Stomach (tissue), 8 donors: ENCODE measurements at regions not wholly inside any gene's neighbourhood (a gene's known extent, or its start where the extent isn't known, plus 50 kb on each side); places are given as distances from the start of the nearest gene placed in this dataset.

Experiments used
- DNase-seq, 2 donors: peaks; one replicate each; pipeline versions ENCODE4 v3.0.0 to v3.0.0-alpha.2; 2013 to 2019
- H3K27ac ChIP-seq, 5 donors: fragments of 200-600 bp in 4 of 5; sonication (generic) in 4 of 5; one replicate each; pipeline ENCODE4 v1.5.1; 2013 to 2019; ENCODE audit warnings: mild to moderate bottlenecking in 1 of 5, moderate library complexity in 1 of 5
- H3K27me3 ChIP-seq, 3 donors: fragments of 200-600 bp; sonication (generic); one replicate each; pipeline ENCODE4 v1.5.1; 2017 to 2019; ENCODE audit warnings: mixed run types in 1 of 3
- H3K36me3 ChIP-seq, 4 donors: fragments of 200-600 bp; sonication (generic); 1 replicate in 3 of 4; 2 replicates in 1 of 4; pipeline ENCODE4 v1.5.1; 2016 to 2019
- H3K4me1 ChIP-seq, 4 donors: fragments of 200-600 bp; sonication (generic); one replicate each; pipeline ENCODE4 v1.5.1; 2016 to 2019
- H3K4me3 ChIP-seq, 4 donors: fragments of 200-600 bp; sonication (generic) in 3 of 4; one replicate each; pipeline ENCODE4 v1.5.1; 2016 to 2019; ENCODE audit warnings: mild to moderate bottlenecking in 1 of 4
- H3K9me3 ChIP-seq, 4 donors: fragments of 200-600 bp; sonication (generic); one replicate each; pipeline ENCODE4 v1.5.1; 2016 to 2019
- CTCF ChIP-seq, 7 experiments: fragments of 450-650 bp in 4 of 7; fragments of 200-600 bp in 3 of 7; sonication (generic) in 3 of 7; IDR thresholded peaks; one replicate each; pipeline ENCODE4 v1.5.1; 2016 to 2019; ENCODE audit warnings: antibody characterized with exemption in 7 of 7, control low read depth in 2 of 7, mild to moderate bottlenecking in 1 of 7
- EP300 ChIP-seq: sonication (generic); formaldehyde crosslinking; IDR thresholded peaks from one replicate; pipeline ENCODE4 v1.6.1; 2017; ENCODE audit warnings: antibody characterized with exemption
- POLR2A ChIP-seq, 4 donors: fragments of 450-650 bp; IDR thresholded peaks; one replicate each; pipeline ENCODE4 v1.6.1; 2016; ENCODE audit warnings: antibody characterized with exemption in 4 of 4, control low read depth in 2 of 4, mild to moderate bottlenecking in 1 of 4, moderate library complexity in 1 of 4
- POLR2AphosphoS5 ChIP-seq, 3 donors: sonication (generic); formaldehyde crosslinking; IDR thresholded peaks; one replicate each; pipeline ENCODE4 v1.6.1; 2016; ENCODE audit warnings: antibody characterized with exemption in 3 of 3
- WGBS, 5 donors: extraction: QIAGEN DNeasy Blood & Tissue Kit in 3 of 5; methylation state at CpG; one replicate each; pipeline versions ENCODE4 v1.1.5 to v1.1.7; 2013 to 2018; 5-methylcytosine and 5-hydroxymethylcytosine counted together
- intact Hi-C: fragments of 100-400 bp; cut with DNase I; formaldehyde crosslinking; loops from one replicate; pipeline ENCODE4 v1.15.1; 2023; ENCODE audit warnings: low total_unique reads
- donor health status: healthy with polysubstance abuse.
- donor health status: Bipolar disorder and iron deficiency.
- donor health status: healthy.

GRCh38 chr5:172579403-172579990, 61.6 kb upstream of the NEURL1B start:
- WGBS, 5 donors = 80 to 91% (median 84%) methylated on average over 5 of the region's 5 CpGs
- intact Hi-C loops = no loop called here
- Histone ChIP-seq H3K4me3 (no peak overlapping the region), H3K36me3 (no peaks in the 10 kb centered on the region), H3K27me3 (no peaks in the 10 kb centered on the region), H3K9me3 (no peaks in the 10 kb centered on the region), H3K4me1 (peaks cover 0 to 20% (median 3%) of the 10 kb centered on the region in 4 donors), H3K27ac (no peak overlapping the region)
- DNase-seq = no peak
- no peak for TF ChIP-seq CTCF (IDR thresholded peaks at IDR 0.05)
- no peak for TF ChIP-seq POLR2AphosphoS5 (IDR thresholded peaks at IDR 0.05)
- no peak for TF ChIP-seq POLR2A (IDR thresholded peaks at IDR 0.05)
- TF ChIP-seq EP300 = no peak

GRCh38 chr5:172577267-172577909, 63.7 kb upstream of the NEURL1B start:
- H3K4me1 ChIP-seq = peaks cover 0 to 9% (median 0%) of the 10 kb centered on the region in 4 donors
- intact Hi-C loops = no loop called here

GRCh38 chr5:172575816-172576545, 65.1 kb upstream of the NEURL1B start:
- H3K4me3 ChIP-seq = no peak overlapping the region
- TF ChIP-seq POLR2AphosphoS5 (IDR thresholded peaks at IDR 0.05) = no peak
- TF ChIP-seq EP300 = no peak
- TF ChIP-seq POLR2A (IDR thresholded peaks at IDR 0.05) = no peak
- TF ChIP-seq CTCF (IDR thresholded peaks at IDR 0.05) = no peak
- 74 to 87% (median 80%) methylated on average over 10 of the region's 10 CpGs for WGBS, 5 donors
- H3K27me3 ChIP-seq = no peaks in the 10 kb centered on the region
- H3K9me3 ChIP-seq = no peaks in the 10 kb centered on the region
- no peak overlapping the region for H3K27ac ChIP-seq
- intact Hi-C loops = no loop called here
- peaks cover 0 to 14% (median 0%) of the 10 kb centered on the region in 4 donors for H3K4me1 ChIP-seq
- no peaks in the 10 kb centered on the region for H3K36me3 ChIP-seq
- no peak for DNase-seq

More at GRCh38 chr5:172577267-172577909, 63.7 kb upstream of the NEURL1B start:
- no peaks in the 10 kb centered on the region for H3K9me3 ChIP-seq
- no peak overlapping the region for H3K4me3 ChIP-seq
- H3K36me3 ChIP-seq = no peaks in the 10 kb centered on the region
- WGBS, 5 donors = 78 to 88% (median 82%) methylated on average over 7 of the region's 7 CpGs
- DNase-seq = no peak
- H3K27me3 ChIP-seq = no peaks in the 10 kb centered on the region
- H3K27ac ChIP-seq = no peak overlapping the region
- TF ChIP-seq EP300 (no peak), CTCF (IDR thresholded peaks at IDR 0.05) (no peak), POLR2A (IDR thresholded peaks at IDR 0.05) (no peak), POLR2AphosphoS5 (IDR thresholded peaks at IDR 0.05) (no peak)

GRCh38 chr5:172575416-172575815, 65.6 kb upstream of the NEURL1B start:
- DNase-seq = no peak
- no peak for TF ChIP-seq EP300
- no peak for TF ChIP-seq POLR2A (IDR thresholded peaks at IDR 0.05)
- TF ChIP-seq POLR2AphosphoS5 (IDR thresholded peaks at IDR 0.05) = no peak
- no peak for TF ChIP-seq CTCF (IDR thresholded peaks at IDR 0.05)
- H3K4me1 ChIP-seq = peaks cover 0 to 17% (median under 1%) of the 10 kb centered on the region in 4 donors
- no peaks in the 10 kb centered on the region for H3K36me3 ChIP-seq
- H3K4me3 ChIP-seq = no peak overlapping the region
- no peak overlapping the region for H3K27ac ChIP-seq
- intact Hi-C loops = no loop called here
- no peaks in the 10 kb centered on the region for H3K27me3 ChIP-seq
- 71 to 95% (median 91%) methylated on average over 6 to 8 of the region's 8 CpGs for WGBS, 5 donors
- H3K9me3 ChIP-seq = no peaks in the 10 kb centered on the region
